ENCODE measurements at regions not wholly inside any gene's neighbourhood (a gene's known extent, or its start where the extent isn't known, plus 50 kb on each side); places are given as distances from the start of the nearest gene placed in this dataset.
"Not testable (repeated sequence)": the region's sequence is repeated elsewhere in the genome, so short reads cannot be mapped to it uniquely, and the experiment has no call there.

GRCh38 chr6:115131709-115132490, 789.1 kb upstream of the HS3ST5 start:
- Histone ChIP-seq H3K4ac (ENCODE audit: low read depth, low read length) (no peak overlapping the region), H3K9ac (ENCODE audit: low read length) (no peak overlapping the region), H3K79me1 (ENCODE audit: low read length) (no peaks in the 10 kb centered on the region), H2BK5ac (ENCODE audit: low read depth, low read length, poor library complexity) (no peak overlapping the region), H3K4me3 (ENCODE audit: low read depth, low read length) (no peak overlapping the region), H2AK5ac (ENCODE audit: low read length) (no peak overlapping the region), H3K27ac (ENCODE audit: low read depth, low read length) (no peak overlapping the region), H4K8ac (ENCODE audit: low read depth, low read length) (no peak overlapping the region), H2BK12ac (ENCODE audit: low read length) (no peak overlapping the region), H3K79me2 (ENCODE audit: control insufficient read depth, insufficient read depth, low read length, poor library complexity) (no peaks in the 10 kb centered on the region), H3K9me3 (ENCODE audit: insufficient read depth, low read depth, low read length) (peaks cover 2% of the 10 kb centered on the region), H2BK120ac (ENCODE audit: insufficient read depth, low read length, poor library complexity) (no peak overlapping the region), H3K27me3 (ENCODE audit: insufficient read depth, low read length) (no peaks in the 10 kb centered on the region), H2AFZ (ENCODE audit: insufficient read depth, low read length, poor library complexity) (no peak overlapping the region), H3K14ac (ENCODE audit: low read length) (no peak overlapping the region), H3K18ac (ENCODE audit: low read length) (no peak overlapping the region), H3K36me3 (ENCODE audit: control insufficient read depth in 1 of 2, insufficient read depth in 2 of 2, low read length in 2 of 2) (no peaks in the 10 kb centered on the region), H4K12ac (ENCODE audit: low read depth, low read length) (no peak overlapping the region), H4K91ac (ENCODE audit: low read depth, low read length) (no peak overlapping the region), H3K23ac (ENCODE audit: low read length) (no peak overlapping the region), H3K4me2 (ENCODE audit: low read length) (no peak overlapping the region), H3K4me1 (ENCODE audit: control insufficient read depth in 1 of 2, insufficient read depth in 2 of 2, low read length in 2 of 2) (no peaks in the 10 kb centered on the region)
- no CpG with 5 or more reads among the region's 5 CpGs for WGBS (ENCODE audit: extremely low coverage, insufficient coverage, insufficient read length)
- DNase-seq, result no peak

- not testable (repeated sequence) for H3K18ac ChIP-seq (ENCODE audit: low read length); H4K8ac ChIP-seq (ENCODE audit: low read depth, low read length); H3K4me1 ChIP-seq (ENCODE audit: control insufficient read depth in 1 of 2, insufficient read depth in 2 of 2, low read length in 2 of 2); H3K14ac ChIP-seq (ENCODE audit: low read length); H4K12ac ChIP-seq (ENCODE audit: low read depth, low read length); H3K4ac ChIP-seq (ENCODE audit: low read depth, low read length); H2BK12ac ChIP-seq (ENCODE audit: low read length); H3K23ac ChIP-seq (ENCODE audit: low read length); H2AK5ac ChIP-seq (ENCODE audit: low read length); H4K91ac ChIP-seq (ENCODE audit: low read depth, low read length); H2BK120ac ChIP-seq (ENCODE audit: insufficient read depth, low read length, poor library complexity); H3K4me2 ChIP-seq (ENCODE audit: low read length); H3K79me1 ChIP-seq (ENCODE audit: low read length); H3K9me3 ChIP-seq (ENCODE audit: insufficient read depth, low read depth, low read length); H3K36me3 ChIP-seq (ENCODE audit: control insufficient read depth in 1 of 2, insufficient read depth in 2 of 2, low read length in 2 of 2); DNase-seq; H3K27me3 ChIP-seq (ENCODE audit: insufficient read depth, low read length); H3K4me3 ChIP-seq (ENCODE audit: low read depth, low read length); H3K79me2 ChIP-seq (ENCODE audit: control insufficient read depth, insufficient read depth, low read length, poor library complexity); H2AFZ ChIP-seq (ENCODE audit: insufficient read depth, low read length, poor library complexity); H3K27ac ChIP-seq (ENCODE audit: low read depth, low read length); H3K9ac ChIP-seq (ENCODE audit: low read length); H2BK5ac ChIP-seq (ENCODE audit: low read depth, low read length, poor library complexity)
- no CpG with 5 or more reads among the region's 11 CpGs for WGBS (ENCODE audit: extremely low coverage, insufficient coverage, insufficient read length)
Observed at GRCh38 chr6:115121513-115121912, 778.7 kb upstream of the HS3ST5 start.

GRCh38 chr6:115120391-115120790, 777.6 kb upstream of the HS3ST5 start:
- Histone ChIP-seq H3K79me1 (ENCODE audit: low read length) (no peaks in the 10 kb centered on the region), H4K12ac (ENCODE audit: low read depth, low read length) (no peak overlapping the region), H3K79me2 (ENCODE audit: control insufficient read depth, insufficient read depth, low read length, poor library complexity) (no peaks in the 10 kb centered on the region), H3K27me3 (ENCODE audit: insufficient read depth, low read length) (no peaks in the 10 kb centered on the region), H3K27ac (ENCODE audit: low read depth, low read length) (no peak overlapping the region), H3K4me1 (ENCODE audit: control insufficient read depth in 1 of 2, insufficient read depth in 2 of 2, low read length in 2 of 2) (no peaks in the 10 kb centered on the region), H2AK5ac (ENCODE audit: low read length) (no peak overlapping the region), H2BK12ac (ENCODE audit: low read length) (no peak overlapping the region), H2BK120ac (ENCODE audit: insufficient read depth, low read length, poor library complexity) (no peak overlapping the region), H3K9me3 (ENCODE audit: insufficient read depth, low read depth, low read length) (no peaks in the 10 kb centered on the region), H2BK5ac (ENCODE audit: low read depth, low read length, poor library complexity) (no peak overlapping the region), H3K18ac (ENCODE audit: low read length) (no peak overlapping the region), H3K14ac (ENCODE audit: low read length) (no peak overlapping the region), H2AFZ (ENCODE audit: insufficient read depth, low read length, poor library complexity) (no peak overlapping the region), H3K36me3 (ENCODE audit: control insufficient read depth in 1 of 2, insufficient read depth in 2 of 2, low read length in 2 of 2) (no peaks in the 10 kb centered on the region), H4K8ac (ENCODE audit: low read depth, low read length) (no peak overlapping the region), H3K23ac (ENCODE audit: low read length) (no peak overlapping the region), H4K91ac (ENCODE audit: low read depth, low read length) (no peak overlapping the region), H3K9ac (ENCODE audit: low read length) (no peak overlapping the region), H3K4me2 (ENCODE audit: low read length) (no peak overlapping the region), H3K4me3 (ENCODE audit: low read depth, low read length) (no peak overlapping the region), H3K4ac (ENCODE audit: low read depth, low read length) (no peak overlapping the region)
- WGBS (ENCODE audit: extremely low coverage, insufficient coverage, insufficient read length), result no CpG with 5 or more reads among the region's 1 CpG
- DNase-seq, result no peak

GRCh38 chr6:115091461-115091860, 748.6 kb upstream of the HS3ST5 start:
- no peak overlapping the region for H3K27ac ChIP-seq (ENCODE audit: low read depth, low read length)
- H3K4ac ChIP-seq (ENCODE audit: low read depth, low read length), result no peak overlapping the region
- no peak overlapping the region for H3K4me3 ChIP-seq (ENCODE audit: low read depth, low read length)
- no peak overlapping the region for H2BK120ac ChIP-seq (ENCODE audit: insufficient read depth, low read length, poor library complexity)
- no peak overlapping the region for H4K91ac ChIP-seq (ENCODE audit: low read depth, low read length)
- H3K23ac ChIP-seq (ENCODE audit: low read length), result no peak overlapping the region
- DNase-seq, result peak in 1 of 2 donors; percentile 2
- H2BK5ac ChIP-seq (ENCODE audit: low read depth, low read length, poor library complexity), result no peak overlapping the region
- H3K4me2 ChIP-seq (ENCODE audit: low read length), result no peak overlapping the region
- H3K18ac ChIP-seq (ENCODE audit: low read length), result no peak overlapping the region
- H3K14ac ChIP-seq (ENCODE audit: low read length), result no peak overlapping the region
- no peaks in the 10 kb centered on the region for H3K79me2 ChIP-seq (ENCODE audit: control insufficient read depth, insufficient read depth, low read length, poor library complexity)
- WGBS (ENCODE audit: extremely low coverage, insufficient coverage, insufficient read length), result no CpG with 5 or more reads among the region's 2 CpGs
- no peaks in the 10 kb centered on the region for H3K9me3 ChIP-seq (ENCODE audit: insufficient read depth, low read depth, low read length)
- no peak overlapping the region for H4K8ac ChIP-seq (ENCODE audit: low read depth, low read length)
- H3K4me1 ChIP-seq (ENCODE audit: control insufficient read depth in 1 of 2, insufficient read depth in 2 of 2, low read length in 2 of 2), result no peaks in the 10 kb centered on the region
- H3K79me1 ChIP-seq (ENCODE audit: low read length), result no peaks in the 10 kb centered on the region
- no peaks in the 10 kb centered on the region for H3K36me3 ChIP-seq (ENCODE audit: control insufficient read depth in 1 of 2, insufficient read depth in 2 of 2, low read length in 2 of 2)
- no peak overlapping the region for H2AK5ac ChIP-seq (ENCODE audit: low read length)
- H3K27me3 ChIP-seq (ENCODE audit: insufficient read depth, low read length), result no peaks in the 10 kb centered on the region
- H2BK12ac ChIP-seq (ENCODE audit: low read length), result no peak overlapping the region
- no peak overlapping the region for H4K12ac ChIP-seq (ENCODE audit: low read depth, low read length)
- H3K9ac ChIP-seq (ENCODE audit: low read length), result no peak overlapping the region
- no peak overlapping the region for H2AFZ ChIP-seq (ENCODE audit: insufficient read depth, low read length, poor library complexity)
